Testis (tissue), 2 donors: ENCODE measurements at regions not wholly inside any gene's neighbourhood (a gene's known extent, or its start where the extent isn't known, plus 50 kb on each side); places are given as distances from the start of the nearest gene placed in this dataset.

Experiments used
- DNase-seq: peaks from one replicate; pipeline ENCODE4 v3.0.0-alpha.2; 2019
- H3K27ac ChIP-seq, 2 donors: fragments of 200-600 bp; sonication (generic); one replicate each; pipeline ENCODE4 v1.5.1; 2019
- H3K27me3 ChIP-seq: fragments of 200-600 bp; sonication (generic); one replicate; pipeline ENCODE4 v1.5.1; 2019
- H3K36me3 ChIP-seq: fragments of 200-600 bp; sonication (generic); one replicate; pipeline ENCODE4 v1.5.1; 2017; ENCODE audit warnings: low read depth; ENCODE audit errors: missing control alignments
- H3K4me1 ChIP-seq: fragments of 200-600 bp; sonication (generic); one replicate; pipeline ENCODE4 v1.5.1; 2019
- H3K4me3 ChIP-seq, 2 donors: fragments of 200-600 bp; sonication (generic); one replicate each; pipeline ENCODE4 v1.5.1; 2017 to 2019
- H3K9me3 ChIP-seq: fragments of 200-600 bp; sonication (generic); one replicate; pipeline ENCODE4 v1.5.1; 2017
- POLR2A ChIP-seq: fragments of 450-650 bp; IDR thresholded peaks from one replicate; pipeline ENCODE4 v1.6.1; 2017; ENCODE audit warnings: antibody characterized with exemption, mild to moderate bottlenecking, moderate library complexity
- WGBS, 2 donors: methylation state at CpG; one replicate each; pipeline ENCODE4 v1.1.5; 2018; 5-methylcytosine and 5-hydroxymethylcytosine counted together
- intact Hi-C: fragments of 100-400 bp; cut with DNase I; formaldehyde crosslinking; loops from one replicate; pipeline ENCODE4 v1.15.1; 2023; ENCODE audit warnings: low total_unique reads
- TF ChIP-seq, protein P1 (sequence below), 3 experiments: fragments of 450-650 bp in 2 of 3; fragments of 200-600 bp in 1 of 3; sonication (generic) in 1 of 3; IDR thresholded peaks; one replicate each; pipeline ENCODE4 v1.5.1; 2016 to 2019; ENCODE audit warnings: antibody characterized with exemption in 3 of 3, mild to moderate bottlenecking in 2 of 3, moderate library complexity in 1 of 3

GRCh38 chr4:133863153-133863552 is 338.4 kb downstream of the PABPC4L start:
- intact Hi-C loops, result no loop called here
- 90 to 93% methylated on average over 3 of the region's 3 CpGs for WGBS, 2 donors
- TF ChIP-seq, protein P1, sequence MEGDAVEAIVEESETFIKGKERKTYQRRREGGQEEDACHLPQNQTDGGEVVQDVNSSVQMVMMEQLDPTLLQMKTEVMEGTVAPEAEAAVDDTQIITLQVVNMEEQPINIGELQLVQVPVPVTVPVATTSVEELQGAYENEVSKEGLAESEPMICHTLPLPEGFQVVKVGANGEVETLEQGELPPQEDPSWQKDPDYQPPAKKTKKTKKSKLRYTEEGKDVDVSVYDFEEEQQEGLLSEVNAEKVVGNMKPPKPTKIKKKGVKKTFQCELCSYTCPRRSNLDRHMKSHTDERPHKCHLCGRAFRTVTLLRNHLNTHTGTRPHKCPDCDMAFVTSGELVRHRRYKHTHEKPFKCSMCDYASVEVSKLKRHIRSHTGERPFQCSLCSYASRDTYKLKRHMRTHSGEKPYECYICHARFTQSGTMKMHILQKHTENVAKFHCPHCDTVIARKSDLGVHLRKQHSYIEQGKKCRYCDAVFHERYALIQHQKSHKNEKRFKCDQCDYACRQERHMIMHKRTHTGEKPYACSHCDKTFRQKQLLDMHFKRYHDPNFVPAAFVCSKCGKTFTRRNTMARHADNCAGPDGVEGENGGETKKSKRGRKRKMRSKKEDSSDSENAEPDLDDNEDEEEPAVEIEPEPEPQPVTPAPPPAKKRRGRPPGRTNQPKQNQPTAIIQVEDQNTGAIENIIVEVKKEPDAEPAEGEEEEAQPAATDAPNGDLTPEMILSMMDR (IDR thresholded peaks at IDR 0.05), result no peak
- no peak for TF ChIP-seq POLR2A
- Histone ChIP-seq H3K9me3 (no peaks in the 10 kb centered on the region), H3K4me3 (no peak overlapping the region), H3K27me3 (no peaks in the 10 kb centered on the region), H3K4me1 (no peaks in the 10 kb centered on the region), H3K36me3 (no peaks in the 10 kb centered on the region), H3K27ac (no peak overlapping the region)
- no peak for DNase-seq

GRCh38 chr4:133856731-133857355 is 344.7 kb downstream of the PABPC4L start:
- H3K9me3 ChIP-seq, result no peaks in the 10 kb centered on the region
- H3K27ac ChIP-seq, result no peak overlapping the region
- no peaks in the 10 kb centered on the region for H3K4me1 ChIP-seq
- no peaks in the 10 kb centered on the region for H3K27me3 ChIP-seq
- no peaks in the 10 kb centered on the region for H3K36me3 ChIP-seq
- no peak overlapping the region for H3K4me3 ChIP-seq
- TF ChIP-seq POLR2A, result no peak
- TF ChIP-seq, protein P1 (IDR thresholded peaks at IDR 0.05), result no peak
- intact Hi-C loops, result no loop called here
- DNase-seq, result no peak

DNA sequence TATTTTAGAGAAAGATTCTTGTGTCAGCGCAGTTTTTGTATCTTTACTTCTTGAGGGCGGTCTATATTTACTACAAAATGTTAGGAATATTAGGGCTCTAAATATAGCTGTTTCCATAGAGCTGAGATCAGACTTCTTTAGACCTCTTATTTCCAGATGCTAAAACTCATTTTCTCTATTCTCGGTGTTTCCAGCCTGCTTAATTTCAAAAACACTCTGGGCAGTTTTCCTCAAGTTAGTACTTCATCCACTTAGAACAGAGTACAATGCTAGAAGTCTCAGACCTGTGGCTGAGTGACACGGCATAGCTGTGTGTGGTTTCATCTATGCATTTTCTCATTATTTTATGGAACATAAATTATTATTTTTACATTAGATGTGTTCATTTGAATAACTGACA is 346.6 kb downstream of the PABPC4L start:
- H3K36me3 ChIP-seq, result no peaks in the 10 kb centered on the region
- TF ChIP-seq, protein P1 (IDR thresholded peaks at IDR 0.05), result no peak
- TF ChIP-seq POLR2A, result no peak
- intact Hi-C loops, result no loop called here
- H3K4me3 ChIP-seq, result no peak overlapping the region
- 92 to 93% methylated on average over 4 of the region's 4 CpGs for WGBS, 2 donors
- no peak for DNase-seq
- no peaks in the 10 kb centered on the region for H3K4me1 ChIP-seq
- no peaks in the 10 kb centered on the region for H3K9me3 ChIP-seq
- no peaks in the 10 kb centered on the region for H3K27me3 ChIP-seq
- no peak overlapping the region for H3K27ac ChIP-seq

GRCh38 chr4:133839326-133839725 is 362.3 kb downstream of the PABPC4L start:
- H3K27ac ChIP-seq, result no peak overlapping the region
- H3K4me3 ChIP-seq, result no peak overlapping the region
- H3K36me3 ChIP-seq, result no peaks in the 10 kb centered on the region
- intact Hi-C loops, result no loop called here
- H3K9me3 ChIP-seq, result no peaks in the 10 kb centered on the region
- H3K27me3 ChIP-seq, result no peaks in the 10 kb centered on the region
- no peak for DNase-seq
- H3K4me1 ChIP-seq, result no peaks in the 10 kb centered on the region
- TF ChIP-seq, protein P1 (IDR thresholded peaks at IDR 0.05), result no peak
- no peak for TF ChIP-seq POLR2A

- Histone ChIP-seq H3K27me3 (no peaks in the 10 kb centered on the region), H3K27ac (no peak overlapping the region), H3K9me3 (no peaks in the 10 kb centered on the region), H3K4me1 (no peaks in the 10 kb centered on the region), H3K4me3 (no peak overlapping the region), H3K36me3 (no peaks in the 10 kb centered on the region)
- TF ChIP-seq POLR2A, result no peak
- TF ChIP-seq, protein P1 (IDR thresholded peaks at IDR 0.05), result no peak
- no peak for DNase-seq
- 73 to 86% methylated on average over 3 of the region's 3 CpGs for WGBS, 2 donors
- intact Hi-C loops, result no loop called here
Measured at GRCh38 chr4:133823177-133823576, 378.4 kb downstream of the PABPC4L start.
